ENCODE measurements at regions not wholly inside any gene's neighbourhood (a gene's known extent, or its start where the extent isn't known, plus 50 kb on each side); places are given as distances from the start of the nearest gene placed in this dataset.

GRCh38 chr19:29326351-29326750 is 113.4 kb upstream of the UQCRFS1 start:
- TF ChIP-seq, protein P1, sequence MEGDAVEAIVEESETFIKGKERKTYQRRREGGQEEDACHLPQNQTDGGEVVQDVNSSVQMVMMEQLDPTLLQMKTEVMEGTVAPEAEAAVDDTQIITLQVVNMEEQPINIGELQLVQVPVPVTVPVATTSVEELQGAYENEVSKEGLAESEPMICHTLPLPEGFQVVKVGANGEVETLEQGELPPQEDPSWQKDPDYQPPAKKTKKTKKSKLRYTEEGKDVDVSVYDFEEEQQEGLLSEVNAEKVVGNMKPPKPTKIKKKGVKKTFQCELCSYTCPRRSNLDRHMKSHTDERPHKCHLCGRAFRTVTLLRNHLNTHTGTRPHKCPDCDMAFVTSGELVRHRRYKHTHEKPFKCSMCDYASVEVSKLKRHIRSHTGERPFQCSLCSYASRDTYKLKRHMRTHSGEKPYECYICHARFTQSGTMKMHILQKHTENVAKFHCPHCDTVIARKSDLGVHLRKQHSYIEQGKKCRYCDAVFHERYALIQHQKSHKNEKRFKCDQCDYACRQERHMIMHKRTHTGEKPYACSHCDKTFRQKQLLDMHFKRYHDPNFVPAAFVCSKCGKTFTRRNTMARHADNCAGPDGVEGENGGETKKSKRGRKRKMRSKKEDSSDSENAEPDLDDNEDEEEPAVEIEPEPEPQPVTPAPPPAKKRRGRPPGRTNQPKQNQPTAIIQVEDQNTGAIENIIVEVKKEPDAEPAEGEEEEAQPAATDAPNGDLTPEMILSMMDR (IDR thresholded peaks at IDR 0.05 in 2 of 3, conservative IDR thresholded peaks at IDR 0.05 in 1 of 3; ENCODE audit: borderline replicate concordance in 1 of 3, insufficient read depth in 1 of 3, low read depth in 2 of 3, low read length in 2 of 3): no peak
- TF ChIP-seq POLR2A (IDR thresholded peaks at IDR 0.05; ENCODE audit: borderline replicate concordance, extremely low read depth, insufficient read depth, insufficient read length) (no peak), EZH2 (IDR thresholded peaks at IDR 0.05) (no peak), SP1 (IDR thresholded peaks at IDR 0.05; ENCODE audit: low read depth) (no peak), CBX3 (IDR thresholded peaks at IDR 0.05; ENCODE audit: low read depth) (no peak), EGR1 (IDR thresholded peaks at IDR 0.05; ENCODE audit: low read depth) (no peak), CEBPB (IDR thresholded peaks at IDR 0.05; ENCODE audit: low read depth) (no peak)
